SK-MEL-5 (cell line): ENCODE measurements at regions not wholly inside any gene's neighbourhood (a gene's known extent, or its start where the extent isn't known, plus 50 kb on each side); places are given as distances from the start of the nearest gene placed in this dataset.

ENCODE experiments used
- DNase-seq: peaks from one replicate; pipeline ENCODE4 v3.0.0-alpha.2; 2016; ENCODE audit warnings: low read depth, low spot score
- in situ Hi-C: cut with HindIII; loops from 2 replicates; pipeline ENCODE4 v1.10.0; 2016; ENCODE audit warnings: low sequenced_read_pairs, high pct_unique_total_duplicates, low pct_unique_long_range_greater_than_20kb

DNA sequence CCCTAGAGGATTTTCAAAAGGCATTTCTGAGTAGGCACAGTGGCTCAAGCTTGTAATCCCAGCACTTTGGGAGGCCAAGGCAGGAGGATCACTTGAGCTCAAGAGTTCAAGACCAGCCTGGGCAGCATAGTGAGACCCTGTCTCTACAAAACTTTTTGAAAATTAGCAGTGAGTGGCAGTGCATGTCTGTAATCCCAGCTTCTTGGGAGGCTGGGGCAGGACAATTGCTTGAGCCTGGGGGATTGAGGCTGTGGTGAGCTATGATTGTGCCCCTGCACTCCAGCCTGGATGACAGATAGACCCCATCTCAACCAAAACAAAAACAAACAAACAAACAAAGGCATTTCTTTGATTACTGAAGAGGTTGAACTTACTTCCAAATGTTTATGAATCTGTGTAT, 201.4 kb downstream of the KIF26A start:
- in situ Hi-C loops, result loop anchor here (25.0 kb wide), 1 partner anchor 272 kb away; the partner anchor contains the start of gene TMEM179
- no peak for DNase-seq

DNA sequence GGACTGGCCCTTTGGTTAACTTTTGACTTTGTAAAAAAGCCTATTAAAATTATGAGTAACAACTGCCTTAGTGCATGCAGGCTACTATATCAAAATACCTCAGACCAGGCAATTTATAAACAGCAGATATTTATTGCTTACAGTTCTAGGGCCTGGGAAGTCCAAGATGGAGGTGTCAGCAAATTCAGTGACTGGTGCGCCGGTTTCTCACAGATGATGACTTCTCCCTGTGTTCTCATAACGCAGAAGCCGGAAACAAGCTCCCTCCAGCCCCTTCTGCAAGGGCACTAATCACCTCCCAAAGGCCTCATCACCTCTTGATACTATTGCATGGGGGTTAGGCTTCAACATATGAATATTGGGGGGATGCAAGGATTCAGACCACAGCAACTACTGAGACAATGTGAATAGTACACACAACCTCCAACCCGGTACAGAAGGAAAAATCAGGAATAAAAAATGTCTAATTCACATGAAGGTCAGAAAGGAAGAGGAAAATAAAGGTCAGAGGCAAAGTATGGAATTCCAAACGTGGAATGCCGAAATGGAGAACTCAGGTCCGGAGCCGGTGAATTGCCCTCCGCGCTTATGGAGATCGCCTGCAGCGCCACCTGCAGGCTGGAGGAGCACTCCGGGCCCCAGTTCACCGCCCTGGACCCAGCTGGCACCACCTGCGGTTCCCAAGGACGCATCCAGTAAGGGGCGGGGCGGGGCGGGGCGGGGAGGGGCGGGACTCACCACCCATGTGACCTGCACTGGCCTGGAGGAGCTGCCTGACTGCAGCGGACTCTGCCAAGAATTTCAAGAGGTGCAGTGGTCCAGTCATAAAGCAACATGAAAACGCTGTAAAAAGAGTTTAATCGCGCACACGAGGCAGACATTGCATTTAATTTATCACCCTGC, 203.4 kb downstream of the KIF26A start:
- peak; percentile 89 for DNase-seq
- in situ Hi-C loops, result loop anchor here (25.0 kb wide), 1 partner anchor 271 kb away; the partner anchor contains the start of gene TMEM179

DNA sequence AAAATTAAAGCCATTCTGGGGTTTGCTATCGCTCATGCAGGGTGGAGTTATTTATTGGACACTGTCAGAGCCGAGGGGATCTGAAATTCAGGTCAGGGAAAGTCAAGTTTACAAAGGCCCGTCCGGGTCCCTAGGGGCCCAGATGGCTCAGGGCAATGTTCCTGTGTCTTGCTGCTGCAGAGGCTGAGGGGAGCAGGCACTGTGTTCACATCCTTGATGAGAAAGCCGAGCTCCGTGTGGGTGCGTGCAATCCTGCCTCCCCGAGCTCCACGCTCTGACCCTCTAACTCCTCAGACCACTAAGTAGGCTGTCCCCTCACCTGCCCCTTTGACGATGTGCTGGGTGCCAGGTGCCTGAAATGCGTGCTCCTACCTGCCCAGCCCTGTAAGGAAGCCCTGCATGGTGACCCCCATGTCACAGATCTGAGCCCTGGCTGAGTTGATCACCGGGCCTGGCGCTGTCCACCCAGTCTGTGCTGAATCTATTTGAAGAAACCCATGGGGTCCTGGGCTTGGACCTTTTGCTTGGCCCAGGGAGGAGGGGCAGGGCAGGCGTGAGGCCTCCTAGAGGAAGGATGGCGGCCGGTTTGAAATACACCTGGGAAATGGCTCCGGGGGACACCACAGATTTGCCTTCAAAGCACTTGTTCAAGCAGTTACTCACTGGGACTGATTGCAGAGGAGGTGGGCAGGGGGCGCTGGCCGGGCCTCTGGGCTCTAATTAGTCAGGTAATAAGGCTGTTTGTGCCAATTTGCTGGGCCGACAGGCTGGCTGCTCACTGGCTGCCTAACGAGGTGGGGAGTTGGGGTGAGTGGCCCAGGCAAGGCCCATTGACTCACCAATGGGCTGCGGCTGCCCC, 204.3 kb downstream of the KIF26A start:
- in situ Hi-C loops, result loop anchor here (25.0 kb wide), 1 partner anchor 270 kb away; the partner anchor contains the start of gene TMEM179
- DNase-seq, result no peak

DNA sequence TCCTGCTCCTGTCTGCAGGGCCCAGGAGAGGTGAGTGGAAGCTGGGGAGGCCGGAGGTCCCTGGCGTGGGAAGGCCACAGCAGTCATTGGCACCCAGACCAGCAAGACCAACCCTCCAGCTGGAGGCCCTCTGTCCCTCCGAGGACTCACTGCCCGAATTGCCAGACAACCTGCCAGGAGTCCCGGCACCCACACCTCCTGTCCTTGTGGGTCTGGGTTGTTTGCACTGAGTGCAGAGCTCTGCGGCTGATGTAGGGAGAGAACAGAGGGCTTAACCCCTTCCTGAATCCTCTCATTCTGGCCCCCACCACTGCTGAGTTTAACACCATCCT, 204.9 kb downstream of the KIF26A start:
- in situ Hi-C loops, result loop anchor here (25.0 kb wide), 1 partner anchor 269 kb away; the partner anchor contains the start of gene TMEM179
- no peak for DNase-seq

DNA sequence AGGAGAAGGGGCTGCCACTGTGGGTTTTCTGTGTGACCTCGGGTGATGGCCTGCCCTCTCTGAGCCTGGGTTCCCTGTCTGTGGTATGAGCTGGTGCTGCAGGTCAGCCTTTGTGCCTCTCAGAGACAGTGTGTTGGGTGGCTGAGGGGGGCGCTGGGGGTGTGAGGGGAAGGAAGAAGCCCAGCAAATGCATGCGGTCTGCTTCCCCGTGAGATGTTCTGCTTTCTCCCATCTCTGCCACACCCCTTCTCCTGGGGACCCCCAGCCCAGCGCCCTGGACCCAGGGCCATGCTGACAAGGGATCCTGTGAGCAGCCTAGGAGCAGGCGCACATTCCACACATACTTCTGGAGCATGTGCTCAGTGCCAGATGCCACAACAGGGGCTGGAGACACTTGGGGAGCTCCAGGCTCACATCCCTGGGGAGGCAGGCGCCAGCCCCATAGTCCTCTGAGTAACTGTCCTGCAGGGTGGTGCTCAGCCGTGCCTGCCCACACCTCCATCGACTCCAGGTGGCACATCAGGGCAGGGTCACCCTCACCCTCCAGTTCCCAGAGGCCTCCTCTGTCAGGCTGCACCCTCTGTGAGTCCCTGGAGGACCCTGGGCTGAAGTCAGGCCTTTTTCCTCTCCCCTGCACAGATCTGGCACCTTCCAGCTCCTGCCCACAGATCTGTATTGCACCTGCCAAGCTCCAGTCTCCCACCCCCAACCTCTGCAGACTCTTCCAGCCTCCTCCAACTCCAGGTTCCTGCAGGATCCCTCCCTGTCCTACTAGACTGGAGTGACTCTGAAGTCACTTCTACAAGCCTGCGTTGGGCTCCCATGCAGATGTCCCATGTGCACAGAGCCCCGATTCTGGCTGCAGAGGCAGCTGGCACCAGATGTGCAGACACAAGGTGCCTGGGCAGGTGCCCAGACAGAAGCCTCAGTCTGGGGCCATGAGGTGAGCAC, 205.6 kb downstream of the KIF26A start:
- DNase-seq, result no peak
- in situ Hi-C loops, result loop anchor here (25.0 kb wide), 1 partner anchor 268 kb away; the partner anchor contains the start of gene TMEM179

DNA sequence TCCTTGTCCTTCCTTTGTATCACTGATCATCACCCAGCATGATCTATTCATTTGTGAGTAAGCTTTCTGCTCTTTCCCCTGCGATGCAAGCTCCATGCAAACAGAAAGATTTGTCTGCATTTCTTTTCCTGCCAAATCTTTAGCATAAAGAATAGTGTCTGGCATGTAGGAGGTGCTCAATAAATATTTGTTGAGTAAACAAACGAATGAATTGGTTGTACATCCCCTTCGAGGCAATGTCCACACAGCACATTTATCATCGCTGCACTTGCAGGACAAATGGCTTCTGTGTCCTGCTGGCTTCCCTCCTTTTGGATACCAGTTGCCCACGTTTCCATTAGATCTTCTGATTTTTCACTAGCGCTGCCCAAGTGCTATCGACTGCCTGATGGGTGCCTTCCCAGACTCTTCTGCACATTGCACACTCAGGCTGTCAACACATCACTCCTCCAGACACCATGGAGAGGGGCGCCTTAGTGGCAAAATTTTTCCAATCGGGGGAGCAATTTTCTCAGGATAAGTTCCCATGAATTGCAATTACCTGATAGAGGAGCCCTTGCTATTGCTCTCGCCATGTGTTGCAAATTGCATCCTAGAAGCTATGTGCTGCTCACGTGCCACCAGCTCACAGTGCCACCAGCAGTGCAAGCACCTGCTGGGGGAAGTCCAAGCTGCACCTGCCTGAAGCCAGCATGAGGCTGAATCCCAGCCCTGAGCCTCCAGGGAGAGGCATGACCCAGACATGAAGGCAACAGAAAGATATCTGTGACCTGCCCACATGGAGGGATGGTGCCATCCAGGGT, 206.6 kb downstream of the KIF26A start:
- no peak for DNase-seq
- in situ Hi-C loops, result loop anchor here (25.0 kb wide), 1 partner anchor 267 kb away; the partner anchor contains the start of gene TMEM179

DNA sequence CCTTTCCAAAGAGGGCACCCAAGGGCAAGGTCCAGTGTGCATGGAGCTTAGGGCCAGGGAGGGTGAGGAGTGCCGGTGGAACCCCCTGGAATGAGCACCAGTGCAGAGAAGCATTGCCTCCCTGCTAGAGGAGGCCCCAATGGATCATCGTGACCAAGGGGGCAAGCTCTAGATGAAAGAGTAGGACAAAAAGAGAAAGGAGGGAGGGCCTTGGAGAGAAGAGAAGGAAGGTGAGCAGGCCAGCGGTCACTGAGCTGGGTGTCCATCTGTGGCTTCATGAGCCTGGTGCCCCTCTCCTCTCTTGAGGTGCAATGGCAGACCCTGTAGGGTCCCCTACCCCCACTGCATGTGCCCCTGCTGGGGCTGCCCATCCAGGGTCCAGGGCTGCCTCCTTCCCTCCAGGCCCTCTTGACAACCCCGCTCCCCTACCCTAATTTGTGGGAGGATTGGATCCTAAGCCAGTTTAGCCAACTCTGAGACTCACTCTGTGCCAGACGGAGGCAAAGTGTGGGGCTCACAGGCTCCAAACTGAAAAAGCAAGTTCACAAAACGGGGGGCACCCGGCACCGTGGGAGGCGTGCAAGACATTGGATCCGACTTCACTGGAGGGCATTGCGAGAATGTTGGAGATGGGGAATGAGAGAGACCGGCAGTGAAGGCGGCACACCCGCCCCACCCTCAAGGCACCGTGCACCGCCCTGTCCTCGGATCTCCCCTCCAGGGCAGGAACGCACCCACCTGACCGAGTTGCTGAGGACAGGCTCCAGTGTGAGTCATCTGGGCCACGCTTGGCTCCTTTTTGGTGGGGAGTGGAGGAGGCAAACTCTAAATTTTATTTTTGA, 207.5 kb downstream of the KIF26A start:
- in situ Hi-C loops, result loop anchor here (25.0 kb wide), 1 partner anchor 266 kb away; the partner anchor contains the start of gene TMEM179

DNA sequence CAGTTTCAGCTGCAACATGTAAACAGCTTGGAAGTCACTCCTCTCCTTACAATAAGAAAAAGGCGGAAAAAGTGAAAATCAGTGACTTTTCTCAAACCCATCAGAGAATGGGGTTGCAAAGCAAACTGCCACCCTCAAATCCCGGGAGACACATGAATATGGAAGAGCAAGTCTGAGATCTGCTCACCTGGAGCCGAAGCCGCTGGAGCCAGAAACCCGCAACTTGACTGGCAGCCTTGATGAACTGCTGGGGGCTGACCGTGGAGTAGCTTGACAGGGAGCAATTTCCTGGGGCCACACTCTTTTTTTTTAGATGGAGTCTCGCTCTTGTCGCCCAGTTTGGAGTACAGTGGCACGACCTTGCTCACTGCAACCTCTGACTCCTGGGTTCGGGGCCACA, 208.2 kb downstream of the KIF26A start:
- no peak for DNase-seq
- in situ Hi-C loops, result loop anchor here (25.0 kb wide), 1 partner anchor 266 kb away; the partner anchor contains the start of gene TMEM179

More for the DNA sequence above, 207.5 kb downstream of the KIF26A start:
- no peak for DNase-seq

DNA sequence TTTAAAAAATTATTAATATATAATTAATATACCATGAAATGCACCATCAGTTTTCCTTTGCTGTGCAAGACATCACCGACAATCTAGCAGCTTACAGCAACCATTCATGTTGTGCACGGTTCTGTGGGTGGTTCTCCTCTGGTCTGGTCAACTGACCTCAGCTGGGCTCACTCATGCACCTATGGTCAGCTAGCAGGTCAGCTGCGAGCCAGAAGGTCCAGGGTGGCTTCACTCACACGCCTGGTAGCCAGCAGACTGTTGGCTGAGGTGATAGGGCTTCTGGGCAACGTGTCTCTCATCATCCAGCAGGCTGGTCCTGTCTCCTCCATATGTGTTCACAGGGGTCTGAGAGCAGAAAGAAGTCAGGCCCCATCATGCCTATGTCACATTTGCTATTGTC, 210.4 kb downstream of the KIF26A start:
- no peak for DNase-seq
- in situ Hi-C loops, result loop anchor here (25.0 kb wide), 1 partner anchor 264 kb away; the partner anchor contains the start of gene TMEM179

DNA sequence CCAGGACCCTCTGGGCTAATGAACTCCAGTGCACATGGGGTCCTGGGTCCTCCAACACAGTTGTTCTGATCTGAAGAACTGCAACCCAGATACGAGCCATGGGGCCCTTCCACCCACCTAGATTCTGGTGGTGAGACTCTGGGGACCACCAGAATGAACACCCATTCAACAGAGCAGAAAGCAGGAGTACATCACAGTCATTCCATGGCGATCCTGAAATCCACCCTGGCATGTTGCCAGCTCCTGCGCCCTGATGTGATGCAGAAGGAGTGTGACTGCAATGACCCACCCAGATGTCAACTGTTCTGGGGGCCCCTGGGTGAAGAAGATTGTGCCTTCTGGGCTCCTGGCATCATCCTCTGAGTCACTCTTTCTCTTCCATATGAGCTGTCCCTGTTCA, 211.6 kb downstream of the KIF26A start:
- DNase-seq, result no peak
- in situ Hi-C loops, result loop anchor here (25.0 kb wide), 1 partner anchor 262 kb away; the partner anchor contains the start of gene TMEM179

DNA sequence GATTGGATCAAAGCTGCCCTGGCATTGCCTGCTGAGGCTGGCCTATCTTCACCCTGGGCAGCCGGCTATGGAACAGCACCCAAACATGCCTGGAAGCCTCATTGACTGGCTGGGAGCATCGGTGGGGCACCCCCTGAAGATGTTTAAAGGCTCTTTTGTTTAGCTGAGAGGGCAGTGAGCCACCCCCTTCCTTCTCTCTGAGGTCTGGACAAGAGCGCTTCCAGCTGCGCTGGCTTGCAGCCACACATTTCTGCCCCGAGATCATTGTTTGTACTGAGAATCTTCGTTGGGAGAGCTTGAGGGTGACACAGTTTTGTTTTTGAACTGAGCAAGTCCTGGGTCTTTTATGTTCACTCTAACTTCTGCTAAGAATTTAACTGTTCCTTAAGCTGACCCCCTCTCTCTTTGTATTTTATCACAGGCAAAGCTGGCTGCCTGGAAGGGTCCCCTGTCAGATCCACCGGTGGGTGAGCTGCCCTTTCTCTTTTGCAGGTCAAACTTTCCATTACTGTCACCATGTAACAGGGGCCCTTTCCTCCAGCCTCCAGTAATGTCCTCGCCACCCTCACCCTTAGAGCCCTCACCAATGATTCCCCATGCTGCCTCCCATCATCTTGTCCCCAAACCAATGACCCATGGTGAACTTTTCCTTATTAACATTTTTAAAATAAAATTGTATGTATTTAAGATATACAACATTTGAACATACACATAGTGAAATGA, 212.2 kb downstream of the KIF26A start:
- in situ Hi-C loops, result no loop called here
- DNase-seq, result no peak

DNA sequence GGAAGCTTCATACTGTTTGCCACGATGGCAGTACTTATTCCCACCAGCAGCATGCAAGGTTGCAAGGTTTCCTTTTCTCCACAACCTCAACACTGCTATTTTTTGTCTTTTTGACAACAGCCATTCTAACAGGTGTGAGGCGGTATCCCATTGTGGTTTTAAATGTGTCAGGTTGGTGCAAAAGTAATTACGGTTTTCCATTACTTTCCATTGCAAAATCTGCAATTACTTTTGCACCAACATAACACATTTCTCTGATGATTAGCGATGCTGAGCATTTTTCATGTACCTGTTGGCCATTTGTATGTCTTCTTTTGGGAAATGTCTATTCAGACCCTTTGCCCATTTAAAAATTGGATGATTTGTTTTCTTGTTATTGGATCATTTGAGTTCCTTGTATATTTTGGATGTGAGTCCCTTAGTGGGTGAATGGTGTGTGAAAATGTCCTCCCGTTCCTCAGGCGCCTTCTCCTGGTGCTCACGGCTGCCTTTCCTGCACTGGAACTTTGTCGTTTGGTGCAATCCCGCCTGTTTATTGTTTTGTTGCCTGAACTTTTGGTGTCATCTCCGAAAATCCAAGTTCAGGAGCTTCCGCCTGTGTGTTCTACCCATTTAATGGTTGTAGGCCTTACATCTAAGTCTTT, 213.6 kb downstream of the KIF26A start:
- in situ Hi-C loops, result no loop called here

DNA sequence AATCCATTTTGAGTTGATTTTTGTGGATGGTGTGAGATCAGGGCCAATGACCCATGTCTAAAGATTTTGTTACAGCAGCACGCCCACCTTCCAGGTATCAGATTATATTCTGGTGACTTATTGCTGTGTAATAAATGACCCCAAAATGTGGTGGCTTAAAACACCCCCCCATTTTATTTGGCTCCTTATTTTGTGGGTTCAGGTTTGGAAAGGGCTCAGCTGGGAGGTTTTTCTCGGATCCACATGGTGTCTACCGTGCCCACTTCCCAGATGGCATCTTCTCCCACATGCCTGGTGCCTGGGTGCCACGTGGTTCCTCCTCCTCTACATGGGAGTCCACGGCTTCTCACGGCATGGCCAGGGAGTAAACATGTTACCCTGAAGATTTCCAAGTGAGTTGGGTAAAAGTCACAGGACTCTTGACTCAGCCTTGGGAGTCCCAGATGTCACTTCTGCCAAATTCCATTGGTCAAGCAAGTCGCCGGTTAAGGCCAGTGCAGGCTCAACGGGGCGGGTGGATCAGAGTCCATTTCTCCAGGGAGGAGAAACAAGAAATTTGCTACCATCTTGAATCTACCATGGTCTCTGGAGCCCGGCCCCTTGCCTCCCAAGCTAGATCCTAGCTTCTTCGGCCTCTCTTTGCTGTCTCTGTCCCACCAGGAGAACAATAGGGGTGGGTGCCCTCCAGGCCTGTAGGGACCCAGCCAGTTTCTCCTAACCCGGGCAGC, 214.3 kb downstream of the KIF26A start:
- no peak for DNase-seq
- in situ Hi-C loops, result no loop called here

More for the DNA sequence above, 213.6 kb downstream of the KIF26A start:
- no peak for DNase-seq
